ENCODE measurements at regions not wholly inside any gene's neighbourhood (a gene's known extent, or its start where the extent isn't known, plus 50 kb on each side); places are given as distances from the start of the nearest gene placed in this dataset.
"Not testable (repeated sequence)": the region's sequence is repeated elsewhere in the genome, so short reads cannot be mapped to it uniquely, and the experiment has no call there.

GRCh38 chr17:71777048-71777640 lies 343.7 kb upstream of the SOX9 start:
- DNase-seq = no peak

- no peak for DNase-seq
Observed at GRCh38 chr17:71779482-71779881, 341.3 kb upstream of the SOX9 start.

- DNase-seq = no peak
Observed at GRCh38 chr17:71780596-71780995, 340.2 kb upstream of the SOX9 start.

DNA sequence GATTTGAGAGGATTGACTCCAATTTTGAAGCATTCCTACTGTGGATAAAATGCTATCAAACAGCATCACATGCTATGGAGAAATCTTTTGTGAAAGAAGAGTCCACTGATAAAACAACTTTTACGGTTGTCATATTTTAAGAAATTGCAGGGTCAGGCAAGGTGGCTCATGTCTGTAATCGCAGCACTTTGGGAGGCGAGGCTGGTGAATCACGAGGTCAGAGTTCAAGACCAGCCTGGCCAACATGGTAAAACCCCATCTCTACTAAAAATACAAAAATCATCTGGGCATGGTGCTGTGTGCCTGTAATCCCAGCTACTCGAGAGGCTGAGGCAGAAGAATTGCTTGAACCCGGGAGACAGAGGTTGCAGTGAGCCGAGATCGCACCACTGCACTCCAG lies 338.8 kb upstream of the SOX9 start:
- not testable (repeated sequence) for DNase-seq

GRCh38 chr17:71790791-71791190 lies 330.0 kb upstream of the SOX9 start:
- DNase-seq = no peak

- no peak for DNase-seq
Observed at GRCh38 chr17:71791311-71791710, 329.5 kb upstream of the SOX9 start.

DNA sequence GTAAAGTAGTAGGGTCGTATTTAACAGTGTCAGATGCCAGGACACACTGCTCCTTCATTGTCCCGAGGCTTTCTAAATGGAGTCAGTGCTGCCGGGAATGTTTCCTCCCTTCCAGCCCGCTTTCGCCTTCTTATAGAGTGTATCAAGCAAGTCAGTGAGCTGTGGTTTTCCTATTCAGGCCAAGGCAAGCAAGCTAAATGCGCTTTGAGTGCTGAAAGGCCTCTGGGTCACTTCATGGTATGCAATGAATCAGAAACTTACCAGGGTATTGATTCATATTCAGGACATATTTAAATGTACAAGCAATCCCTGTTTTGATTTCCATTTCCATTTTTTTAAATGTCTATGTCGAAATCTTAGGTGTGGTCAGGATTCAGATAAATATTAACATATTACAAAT lies 327.9 kb upstream of the SOX9 start:
- DNase-seq = no peak

- no peak for DNase-seq
Observed at GRCh38 chr17:71793518-71793917, 327.3 kb upstream of the SOX9 start.

DNA sequence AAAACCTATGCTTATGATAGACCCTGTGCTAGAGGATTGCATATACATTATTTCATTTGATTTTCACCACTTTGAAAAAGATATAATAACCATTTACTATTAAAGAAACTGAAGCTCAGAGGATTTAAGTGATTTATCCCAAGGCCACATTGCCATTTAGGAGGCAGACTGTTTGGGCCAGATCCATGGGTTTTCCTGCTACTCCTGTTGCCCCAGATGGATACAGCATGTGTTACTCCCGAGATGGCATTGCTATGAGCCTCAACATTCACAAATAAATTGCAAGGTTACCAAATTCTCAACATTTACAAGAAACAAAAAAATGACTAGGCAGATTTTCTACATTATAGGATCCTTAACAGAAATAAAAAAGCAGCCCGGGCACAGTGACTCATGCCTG lies 322.1 kb upstream of the SOX9 start:
- no peak for DNase-seq

GRCh38 chr17:71799657-71800056 lies 321.2 kb upstream of the SOX9 start:
- no peak for DNase-seq

DNA sequence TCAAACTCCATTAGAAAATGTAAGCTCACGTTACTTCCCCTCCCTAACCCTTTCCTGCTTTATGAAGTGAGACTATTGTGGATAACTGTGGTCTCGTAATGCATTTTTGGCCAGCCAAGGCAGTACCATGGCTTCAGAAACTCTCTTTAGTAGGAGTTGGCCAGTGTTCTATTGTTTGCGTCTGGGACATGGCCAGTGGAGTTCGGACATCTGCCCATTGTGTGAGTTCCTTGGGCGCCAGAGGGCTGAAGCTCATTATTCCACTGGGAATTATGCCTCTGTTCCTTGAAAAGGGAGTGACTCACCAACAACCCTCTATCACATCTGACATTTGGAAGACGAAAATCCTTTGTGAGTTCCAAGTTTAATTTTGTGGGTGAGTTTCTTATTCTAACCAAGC lies 319.5 kb upstream of the SOX9 start:
- DNase-seq = no peak

DNA sequence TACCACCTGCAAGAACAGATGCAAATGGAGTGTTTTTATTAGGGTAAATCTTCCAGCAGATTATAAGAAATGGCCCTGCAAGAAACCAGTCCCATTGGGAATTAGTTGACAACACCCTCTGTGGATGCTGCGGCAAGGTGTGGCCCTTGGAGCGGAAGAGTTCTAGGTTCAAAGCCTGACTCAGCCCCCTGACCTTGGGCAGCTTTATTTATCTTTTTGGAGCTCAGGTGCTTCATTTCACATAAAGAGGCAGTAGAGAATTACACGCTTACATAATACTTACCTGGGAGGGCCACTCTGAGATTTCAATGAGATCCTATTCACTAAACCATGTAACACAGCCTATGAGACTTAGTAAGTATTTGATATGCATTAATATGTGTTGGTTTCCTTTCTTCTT lies 318.2 kb upstream of the SOX9 start:
- no peak for DNase-seq

DNA sequence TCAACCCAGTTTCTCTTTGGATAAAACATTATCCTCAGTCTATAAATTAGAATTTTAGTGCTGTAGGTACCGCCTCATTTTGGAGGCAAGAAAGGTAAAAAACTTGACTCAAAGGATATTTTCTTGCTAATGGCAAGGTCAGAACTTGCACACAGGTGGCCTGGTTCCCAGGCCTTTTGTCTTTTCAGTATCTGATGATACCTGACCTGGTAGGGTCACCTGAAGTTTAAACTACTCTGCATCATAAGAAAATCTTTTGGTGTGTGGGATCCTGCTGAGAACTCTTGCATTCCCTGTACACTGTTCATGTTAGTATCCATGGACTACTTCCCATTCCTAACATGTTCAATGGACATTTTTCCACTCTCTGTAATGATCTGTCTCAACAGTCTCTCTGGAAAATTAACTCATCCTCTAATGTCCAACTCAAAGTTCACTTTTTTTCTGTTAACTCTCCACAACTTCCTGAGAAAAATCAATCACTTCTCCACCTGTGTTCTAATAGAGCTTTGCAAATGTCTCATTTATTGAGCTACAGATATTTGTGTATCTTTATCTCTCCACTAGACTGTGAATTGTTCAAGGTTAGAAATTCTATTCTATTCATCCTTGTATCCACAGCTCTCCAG lies 317.1 kb upstream of the SOX9 start:
- DNase-seq = no peak

- DNase-seq = no peak
Observed at GRCh38 chr17:71809537-71809936, 311.3 kb upstream of the SOX9 start.

GRCh38 chr17:71813861-71814260 lies 307.0 kb upstream of the SOX9 start:
- DNase-seq = not testable (repeated sequence)

DNA sequence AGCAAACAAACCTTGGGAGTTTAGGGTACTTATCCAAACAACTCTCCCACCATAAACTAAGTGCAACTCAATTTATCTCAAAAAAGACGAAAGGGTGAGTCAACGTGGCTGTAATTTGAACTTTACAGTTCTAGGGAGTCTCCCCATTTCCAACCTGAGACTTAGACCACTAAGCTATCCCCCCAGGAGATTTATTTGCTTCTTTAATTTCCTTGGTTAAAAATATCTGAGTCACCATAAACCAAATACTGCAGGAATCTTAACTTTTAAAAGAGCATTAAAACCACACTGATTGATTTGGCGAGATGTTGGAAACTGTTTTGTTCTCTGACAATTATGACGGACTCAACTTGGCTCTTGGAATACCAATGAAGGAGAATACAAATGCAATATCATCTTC lies 299.3 kb upstream of the SOX9 start:
- no peak for DNase-seq

GRCh38 chr17:71824671-71825070 lies 296.1 kb upstream of the SOX9 start:
- no peak for DNase-seq

- DNase-seq = no peak
Observed at GRCh38 chr17:71825687-71826086, 295.1 kb upstream of the SOX9 start.

- no peak for DNase-seq
Observed at GRCh38 chr17:71828182-71828596, 292.6 kb upstream of the SOX9 start.

DNA sequence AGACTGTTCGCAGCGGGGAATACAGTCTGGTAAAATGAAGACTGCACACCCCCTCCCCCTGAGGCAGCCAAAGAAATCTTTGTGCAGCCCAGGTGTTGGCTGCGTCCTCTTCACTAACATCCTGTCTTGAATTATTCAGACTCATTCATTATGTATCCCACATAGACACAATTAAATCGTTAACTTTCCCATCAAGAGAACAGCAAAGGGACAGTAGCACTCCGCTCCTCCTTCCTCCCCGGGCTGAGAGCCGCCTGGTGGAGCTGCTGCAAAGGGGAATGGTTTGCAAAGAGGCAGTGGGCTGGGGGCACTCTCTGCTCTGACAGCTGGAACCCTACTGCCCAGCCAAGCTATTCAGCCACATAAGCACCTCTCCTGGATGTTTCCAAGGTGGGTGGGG lies 290.0 kb upstream of the SOX9 start:
- DNase-seq = no peak

GRCh38 chr17:71842986-71843385 lies 277.8 kb upstream of the SOX9 start:
- no peak for DNase-seq

GRCh38 chr17:71845337-71845736 lies 275.5 kb upstream of the SOX9 start:
- DNase-seq = no peak

GRCh38 chr17:71846561-71847110 lies 274.2 kb upstream of the SOX9 start:
- no peak for DNase-seq

GRCh38 chr17:71849783-71850768 lies 270.7 kb upstream of the SOX9 start:
- DNase-seq = no peak
